HepG2 (cell line): ENCODE measurements at regions not wholly inside any gene's neighbourhood (a gene's known extent, or its start where the extent isn't known, plus 50 kb on each side); places are given as distances from the start of the nearest gene placed in this dataset.

Experiments used
- ATAC-seq: fragments of 200-7000 bp; cut with Tn5 transposase; 3 replicates; pipeline ENCODE4 v1.9.1; 2020; ENCODE audit warnings: mild to moderate bottlenecking, moderate library complexity
- BruUV-seq: library from RNA; stranded (reverse); fragments of 400-500 nt; replicated peaks from 2 replicates; lab custom pipeline; 2021; lab: Mats Ljungman, UMichigan
- CTCF ChIA-PET: fragments of 300-600 bp; formaldehyde crosslinking; extraction: SDS; loops from one replicate; lab custom pipeline; 2021; ENCODE audit warnings: low total read pairs, inconsistent platforms, low intra/inter-chr PET ratio; lab: Yijun Ruan, JAX
- POLR2A ChIA-PET: fragments of 350-600 bp; sonication (Branson Sonifier 250); formaldehyde crosslinking; loops from one replicate; lab custom pipeline; 2020; ENCODE audit warnings: antibody characterized with exemption, inconsistent platforms; lab: Yijun Ruan, JAX
- DNase-seq: peaks from one replicate; pipeline ENCODE4 v3.0.0-alpha.2; 2015; ENCODE audit warnings: low spot score
- FAIRE-seq: peaks from 3 replicates; lab custom pipeline; 2011; peaks lifted over from hg19 to GRCh38; lab: Jason Lieb, UNC
- H2AFZ ChIP-seq: one replicate; pipeline ENCODE4 v1.6.1; 2011; ENCODE audit warnings: low read length, inconsistent platforms
- H3K27ac ChIP-seq: fragments of 300-600 bp; 3 replicates; pipeline ENCODE4 v1.8.0; 2011; ENCODE audit warnings: mixed run types, mild to moderate bottlenecking, mixed read lengths, low read length, inconsistent platforms; ENCODE audit not compliant: insufficient read depth; ENCODE audit errors: extremely low read length
- H3K27me3 ChIP-seq, 2 experiments: fragments of 200-600 bp in 1 of 2; 2 replicates in 1 of 2; 3 replicates in 1 of 2; pipeline versions ENCODE4 v1.6.0 to v1.8.0; 2011; ENCODE audit warnings: low read length in 2 of 2, mild to moderate bottlenecking in 2 of 2, moderate library complexity in 2 of 2, inconsistent platforms in 1 of 2; ENCODE audit not compliant: insufficient read depth in 2 of 2, control insufficient read depth in 1 of 2
- H3K36me3 ChIP-seq, 2 experiments: fragments of 200-600 bp in 1 of 2; replicated peaks in 1 of 2; 2 replicates in 1 of 2; 3 replicates in 1 of 2; pipeline versions ENCODE4 v1.5.1 to v1.8.0; 2011; ENCODE audit warnings: low read length in 2 of 2, inconsistent platforms in 1 of 2; ENCODE audit not compliant: insufficient read depth in 2 of 2, control insufficient read depth in 1 of 2
- H3K4me1 ChIP-seq: 2 replicates; pipeline ENCODE4 v1.5.1; 2012; ENCODE audit warnings: low read length, inconsistent platforms; ENCODE audit not compliant: insufficient read depth
- H3K4me2 ChIP-seq: 2 replicates; pipeline ENCODE4 v1.6.0; 2011; ENCODE audit warnings: low read depth, low read length, inconsistent platforms
- H3K4me3 ChIP-seq, 3 experiments: fragments of 200-600 bp in 1 of 3; sonication (generic), shearing (Covaris generic) in 1 of 3; replicated peaks in 1 of 3; 2 replicates each; pipeline ENCODE4 v1.5.1; 2011 to 2016; ENCODE audit warnings: low read length in 3 of 3, inconsistent platforms in 2 of 3, low read depth in 2 of 3, mild to moderate bottlenecking in 2 of 3, control low read depth in 1 of 3, mixed read lengths in 1 of 3; ENCODE audit not compliant: insufficient read depth in 1 of 3
- H3K79me2 ChIP-seq: one replicate; pipeline ENCODE4 v1.6.1; 2011; ENCODE audit warnings: low read length, inconsistent platforms; ENCODE audit not compliant: insufficient read depth
- H3K9ac ChIP-seq: 2 replicates; pipeline ENCODE4 v1.6.0; 2011; ENCODE audit warnings: mild to moderate bottlenecking, low read depth, low read length, inconsistent platforms; ENCODE audit not compliant: insufficient read depth
- H3K9me3 ChIP-seq: 2 replicates; pipeline ENCODE4 v1.5.1; 2012; ENCODE audit warnings: mild to moderate bottlenecking, low read length
- H4K20me1 ChIP-seq: 2 replicates; pipeline ENCODE4 v1.6.0; 2011; ENCODE audit warnings: inconsistent platforms, mild to moderate bottlenecking, low read length, moderate library complexity; ENCODE audit not compliant: insufficient read depth
- BCL6 ChIP-seq: IDR thresholded peaks from 2 replicates; pipeline ENCODE4 v1.6.1; 2016; ENCODE audit warnings: missing genetic modification reagents, missing compliant biosample characterization
- CBX5 ChIP-seq: sonication (generic); formaldehyde crosslinking; IDR thresholded peaks from 2 replicates; pipeline ENCODE4 v1.4.0; 2020; ENCODE audit warnings: missing genetic modification reagents, borderline replicate concordance
- CHCHD3 ChIP-seq: sonication (generic); formaldehyde crosslinking; IDR thresholded peaks from 2 replicates; pipeline ENCODE4 v1.8.0; 2022; ENCODE audit warnings: mild to moderate bottlenecking, missing genetic modification reagents, moderate library complexity
- FLYWCH1 ChIP-seq: sonication (generic); formaldehyde crosslinking; IDR thresholded peaks from 2 replicates; pipeline ENCODE4 v1.8.1; 2023; ENCODE audit warnings: mild to moderate bottlenecking, missing genetic modification reagents
- FOXA3 ChIP-seq: IDR thresholded peaks from 2 replicates; pipeline ENCODE4 v1.6.1; 2016; ENCODE audit warnings: missing genetic modification reagents, missing compliant biosample characterization
- FOXK1 ChIP-seq: sonication (generic); formaldehyde crosslinking; IDR thresholded peaks from 2 replicates; pipeline ENCODE4 v1.4.0; 2020; ENCODE audit warnings: low read depth, missing genetic modification reagents, borderline replicate concordance
- FOXO1 ChIP-seq: sonication (generic); formaldehyde crosslinking; IDR thresholded peaks from 2 replicates; pipeline ENCODE4 v1.4.0; 2020; ENCODE audit warnings: missing genetic modification reagents
- FOXP1 ChIP-seq, 2 experiments: fragments of 450-650 bp in 1 of 2; IDR thresholded peaks; 2 replicates each; pipeline ENCODE4 v1.6.1; 2017 to 2018; ENCODE audit warnings: antibody characterized with exemption in 1 of 2
- JDP2 ChIP-seq: sonication (generic); formaldehyde crosslinking; IDR thresholded peaks from 2 replicates; pipeline ENCODE4 v1.8.1; 2022; ENCODE audit warnings: missing genetic modification reagents, borderline replicate concordance
- MTA1 ChIP-seq: sonication (generic); formaldehyde crosslinking; IDR thresholded peaks from 2 replicates; pipeline ENCODE4 v1.4.0; 2020; ENCODE audit warnings: missing genetic modification reagents, mild to moderate bottlenecking, borderline replicate concordance
- NR2F6 ChIP-seq, 2 experiments: IDR thresholded peaks; 2 replicates each; pipeline ENCODE4 v1.6.1; 2016; ENCODE audit warnings: antibody characterized with exemption in 1 of 2, mild to moderate bottlenecking in 1 of 2
- SMAD3 ChIP-seq: sonication (generic); formaldehyde crosslinking; IDR thresholded peaks from 2 replicates; pipeline ENCODE4 v1.4.0; 2020; ENCODE audit warnings: missing genetic modification reagents
- SNRNP70 ChIP-seq: fragments of 200-400 bp; formaldehyde crosslinking; IDR thresholded peaks from 2 replicates; pipeline ENCODE4 v1.6.1; 2017; ENCODE audit warnings: mild to moderate bottlenecking, low read depth, low read length, moderate library complexity
- SOX5 ChIP-seq: IDR thresholded peaks from 2 replicates; pipeline ENCODE4 v1.6.1; 2016; ENCODE audit warnings: borderline replicate concordance
- TBX2 ChIP-seq: sonication (generic); formaldehyde crosslinking; IDR thresholded peaks from 2 replicates; pipeline ENCODE4 v1.5.0; 2020; ENCODE audit warnings: missing genetic modification reagents, mild to moderate bottlenecking, borderline replicate concordance
- TP53 ChIP-seq: sonication (generic); formaldehyde crosslinking; conservative IDR thresholded peaks from 2 replicates; pipeline ENCODE4 v1.4.0; 2020; ENCODE audit warnings: missing genetic modification reagents
- XRCC5 ChIP-seq: fragments of 200-400 bp; formaldehyde crosslinking; optimal IDR thresholded peaks from 2 replicates; pipeline ENCODE3; 2017; ENCODE audit warnings: mild to moderate bottlenecking, low read length
- ZC3H13 ChIP-seq: sonication (generic); formaldehyde crosslinking; IDR thresholded peaks from 2 replicates; pipeline ENCODE4 v1.8.1; 2023; ENCODE audit warnings: mild to moderate bottlenecking, missing genetic modification reagents, moderate library complexity
- ZKSCAN8 ChIP-seq: IDR thresholded peaks from 2 replicates; pipeline ENCODE4 v1.6.1; 2016; ENCODE audit warnings: borderline replicate concordance, missing genetic modification reagents, missing compliant biosample characterization
- ZMYM2 ChIP-seq: sonication (generic); formaldehyde crosslinking; IDR thresholded peaks from 2 replicates; pipeline ENCODE4 v1.8.0; 2022; ENCODE audit warnings: mild to moderate bottlenecking, missing genetic modification reagents
- ZNF292 ChIP-seq: sonication (generic); formaldehyde crosslinking; IDR thresholded peaks from 2 replicates; pipeline ENCODE4 v1.8.1; 2022; ENCODE audit warnings: mild to moderate bottlenecking, low read depth, missing genetic modification reagents, borderline replicate concordance
- ZNF3 ChIP-seq: IDR thresholded peaks from 2 replicates; pipeline ENCODE4 v1.7.0; 2017; ENCODE audit warnings: inconsistent platforms
- ZNF644 ChIP-seq: IDR thresholded peaks from 2 replicates; pipeline ENCODE4 v1.6.1; 2016; ENCODE audit warnings: low read depth
- ZNF768 ChIP-seq: sonication (generic); formaldehyde crosslinking; IDR thresholded peaks from 2 replicates; pipeline ENCODE4 v1.4.0; 2020; ENCODE audit warnings: missing genetic modification reagents
- ZNF775 ChIP-seq: sonication (generic); formaldehyde crosslinking; IDR thresholded peaks from 2 replicates; pipeline ENCODE4 v1.4.0; 2020; ENCODE audit warnings: missing genetic modification reagents, mild to moderate bottlenecking, moderate library complexity, borderline replicate concordance
- WGBS: methylation state at CpG from one replicate; pipeline ENCODE4 v1.1.6; 2017; ENCODE audit warnings: low lambda C conversion rate; 5-methylcytosine and 5-hydroxymethylcytosine counted together
- in situ Hi-C: cut with HindIII; loops from 2 replicates; pipeline ENCODE4 v1.10.0; 2017; ENCODE audit warnings: low pct_unique_long_range_greater_than_20kb; ENCODE audit not compliant: extremely low pct_ligation_motif_present
- intact Hi-C: fragments of 100-400 bp; cut with micrococcal nuclease; formaldehyde crosslinking; loops from one replicate; pipeline ENCODE4 v1.10.0; 2022; ENCODE audit not compliant: unreplicated experiment
- TF ChIP-seq, protein P1 (sequence below): sonication (generic); formaldehyde crosslinking; IDR thresholded peaks from 2 replicates; pipeline ENCODE4 v1.4.0; 2020; ENCODE audit warnings: missing genetic modification reagents

DNA sequence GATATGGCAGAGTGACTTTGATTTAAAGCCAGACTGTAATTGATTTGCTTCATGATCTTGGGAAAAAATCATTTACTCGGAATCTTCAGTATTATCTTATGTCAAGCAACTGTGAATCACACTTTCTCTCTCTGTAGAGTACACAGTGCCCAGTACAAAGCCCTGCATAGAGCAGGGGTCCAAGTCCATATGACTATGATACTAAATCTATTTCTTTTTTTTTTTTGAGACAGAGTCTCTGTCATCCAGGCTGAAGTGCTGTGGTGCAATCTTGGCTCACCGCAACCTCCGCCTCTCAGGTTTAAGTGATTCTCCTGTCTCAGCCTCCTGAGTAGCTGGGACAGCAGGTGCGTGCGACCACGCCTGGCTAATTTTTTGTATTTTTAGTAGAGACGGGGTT, 194.8 kb upstream of the SEMA6A start (continued):
- TF ChIP-seq ZNF292 (CRISPR knock-in tag) (0 out of 2 replicates have a peak, but pooled peaks have one; percentile 34), ZNF644 (CRISPR knock-in tag) (no peak), TBX2 (CRISPR knock-in tag) (no peak), ZNF775 (CRISPR knock-in tag) (no peak), ZNF768 (0 out of 2 replicates have a peak, but pooled peaks have one; percentile 36), ZMYM2 (CRISPR knock-in tag) (0 out of 2 replicates have a peak, but pooled peaks have one; percentile 19), MTA1 (CRISPR knock-in tag) (no peak), FOXO1 (CRISPR knock-in tag) (no peak), FOXA3 (0 out of 2 replicates have a peak, but pooled peaks have one; percentile 33), FLYWCH1 (CRISPR knock-in tag) (no peak), ZNF3 (no peak), XRCC5 (no peak)
- TF ChIP-seq, protein P1, sequence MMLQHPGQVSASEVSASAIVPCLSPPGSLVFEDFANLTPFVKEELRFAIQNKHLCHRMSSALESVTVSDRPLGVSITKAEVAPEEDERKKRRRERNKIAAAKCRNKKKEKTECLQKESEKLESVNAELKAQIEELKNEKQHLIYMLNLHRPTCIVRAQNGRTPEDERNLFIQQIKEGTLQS (CRISPR knock-in tag): no peak

DNA sequence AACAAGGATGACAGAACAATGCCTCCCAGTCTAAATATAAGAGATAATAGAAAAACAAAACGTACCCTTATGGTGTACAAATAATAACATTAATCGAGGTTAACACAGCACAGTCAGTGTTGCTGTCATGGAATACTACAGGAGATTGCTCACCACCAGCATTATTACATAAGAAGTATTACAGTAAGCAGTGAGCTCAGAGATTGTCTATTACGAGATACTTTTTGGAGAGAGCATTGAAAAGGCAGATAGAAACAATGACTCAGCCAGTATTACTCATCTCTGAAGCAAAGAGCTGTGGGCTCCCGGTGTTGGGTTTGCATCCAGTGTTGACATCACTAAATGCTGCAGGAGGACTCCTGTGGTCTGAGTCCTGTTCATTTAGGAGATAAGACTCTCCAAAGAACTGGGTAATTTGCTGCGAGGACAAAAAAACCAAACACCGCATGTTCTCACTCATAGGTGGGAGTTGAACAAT, 191.9 kb upstream of the SEMA6A start:
- no peaks in the 10 kb centered on the region for H3K36me3 ChIP-seq
- no peak overlapping the region for H3K27ac ChIP-seq
- no peak overlapping the region for H2AFZ ChIP-seq
- peak; percentile 86 for DNase-seq
- peaks cover 81% of the 10 kb centered on the region for H3K4me1 ChIP-seq
- BruUV-seq: no TSS peak
- H3K4me3 ChIP-seq: peak overlapping the region in 1 of 3 experiments; percentile 23; a peak in 1 of 6 replicates
- peak; percentile 67 for ATAC-seq
- CTCF ChIA-PET: no interaction called here
- in situ Hi-C loops: loop anchor here (10.0 kb wide), 1 partner anchor 98 kb away; no protein-coding TSS in a partner anchor
- no peak for FAIRE-seq
- no peaks in the 10 kb centered on the region for H3K27me3 ChIP-seq
- H4K20me1 ChIP-seq: no peaks in the 10 kb centered on the region
- H3K9me3 ChIP-seq: no peaks in the 10 kb centered on the region
- intact Hi-C loops: loop anchor here (10.0 kb wide), 4 partner anchors 98 to 632 kb away; partner anchors contain the start of gene SEMA6A
- H3K9ac ChIP-seq: no peak overlapping the region
- POLR2A ChIA-PET: no interaction called here
- H3K4me2 ChIP-seq: peak overlapping the region; percentile 48
- no peaks in the 10 kb centered on the region for H3K79me2 ChIP-seq
- 5% methylated on average over 6 of the region's 6 CpGs for WGBS
- TF ChIP-seq NR2F6 (IDR thresholded peaks at IDR 0.05) (no peak), NR2F6 (CRISPR knock-in tag; IDR thresholded peaks at IDR 0.05) (peak; percentile 54; the same call in 1 of the 2 replicates), SOX5 (peak; percentile 67), JDP2 (CRISPR knock-in tag) (no peak), TP53 (no peak), FOXK1 (CRISPR knock-in tag) (0 out of 2 replicates have a peak, but pooled peaks have one; percentile 45), CHCHD3 (CRISPR knock-in tag) (no peak), CBX5 (CRISPR knock-in tag) (no peak), ZC3H13 (CRISPR knock-in tag) (no peak), FOXP1 (IDR thresholded peaks at IDR 0.05) (no peak), FOXP1 (CRISPR knock-in tag; IDR thresholded peaks at IDR 0.05) (no peak), ZKSCAN8 (CRISPR knock-in tag) (peak; percentile 41; the same call in 1 of the 2 replicates), SNRNP70 (no peak), SMAD3 (peak; percentile 63; the same call in 1 of the 2 replicates), BCL6 (CRISPR knock-in tag) (peak; percentile 24; the same call in 1 of the 2 replicates)
